Transverse colon (tissue), 3 donors: ENCODE measurements at regions not wholly inside any gene's neighbourhood (a gene's known extent, or its start where the extent isn't known, plus 50 kb on each side); places are given as distances from the start of the nearest gene placed in this dataset.

Experiments
- EP300 ChIP-seq: sonication (generic); formaldehyde crosslinking; IDR thresholded peaks from one replicate; pipeline ENCODE4 v1.6.1; 2017; ENCODE audit warnings: antibody characterized with exemption, low read depth
- POLR2A ChIP-seq: fragments of 450-650 bp; IDR thresholded peaks from one replicate; pipeline ENCODE4 v1.6.1; 2016; ENCODE audit warnings: antibody characterized with exemption, mild to moderate bottlenecking, moderate library complexity
- TF ChIP-seq, protein P1 (sequence below), 5 experiments: fragments of 200-600 bp in 3 of 5; fragments of 450-650 bp in 2 of 5; sonication (generic) in 3 of 5; IDR thresholded peaks; 1 replicate in 2 of 5; 2 replicates in 3 of 5; pipeline ENCODE4 v1.5.1; 2016 to 2017; ENCODE audit warnings: antibody characterized with exemption in 5 of 5, inconsistent platforms in 3 of 5, mild to moderate bottlenecking in 2 of 5, moderate library complexity in 1 of 5

DNA sequence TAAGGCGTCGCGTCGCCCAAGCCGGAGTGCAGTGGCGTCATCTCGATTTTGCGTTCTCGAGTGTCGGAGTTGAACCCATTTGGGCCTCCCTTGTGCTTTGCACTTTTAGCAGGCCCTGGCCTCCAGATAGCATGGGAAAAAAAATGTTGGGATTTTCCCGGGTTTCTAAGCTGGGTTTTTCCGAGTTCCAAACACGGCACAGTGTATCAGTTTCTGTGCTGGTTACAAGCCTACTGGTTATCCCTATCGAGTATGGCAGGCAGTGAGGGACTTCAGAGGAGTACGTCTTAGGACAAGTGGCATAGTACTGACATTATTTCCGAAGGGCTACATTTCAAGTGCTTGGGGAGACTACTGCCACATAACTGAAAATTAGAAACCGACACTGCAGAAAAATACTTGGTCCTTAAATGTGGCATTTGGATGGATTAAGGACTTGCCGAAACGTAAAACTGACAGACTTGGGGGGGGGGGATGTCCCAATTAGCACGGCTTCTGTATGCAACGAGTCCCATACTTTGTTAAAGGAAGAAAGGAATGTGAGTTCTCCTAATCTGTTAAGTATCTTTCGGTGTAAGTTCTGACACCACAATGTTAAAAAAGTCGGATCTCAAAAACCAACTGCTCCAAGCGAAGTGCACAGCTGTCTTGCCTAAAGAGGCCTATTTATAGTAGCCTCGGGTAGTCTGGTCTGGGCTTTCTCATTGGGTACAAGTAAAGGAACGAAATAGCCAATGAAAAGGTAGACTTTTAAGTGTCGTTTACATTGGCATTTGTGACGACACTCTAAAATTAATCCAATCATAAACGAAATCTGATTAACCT is 70.2 kb downstream of the HFE start:
- TF ChIP-seq, protein P1, sequence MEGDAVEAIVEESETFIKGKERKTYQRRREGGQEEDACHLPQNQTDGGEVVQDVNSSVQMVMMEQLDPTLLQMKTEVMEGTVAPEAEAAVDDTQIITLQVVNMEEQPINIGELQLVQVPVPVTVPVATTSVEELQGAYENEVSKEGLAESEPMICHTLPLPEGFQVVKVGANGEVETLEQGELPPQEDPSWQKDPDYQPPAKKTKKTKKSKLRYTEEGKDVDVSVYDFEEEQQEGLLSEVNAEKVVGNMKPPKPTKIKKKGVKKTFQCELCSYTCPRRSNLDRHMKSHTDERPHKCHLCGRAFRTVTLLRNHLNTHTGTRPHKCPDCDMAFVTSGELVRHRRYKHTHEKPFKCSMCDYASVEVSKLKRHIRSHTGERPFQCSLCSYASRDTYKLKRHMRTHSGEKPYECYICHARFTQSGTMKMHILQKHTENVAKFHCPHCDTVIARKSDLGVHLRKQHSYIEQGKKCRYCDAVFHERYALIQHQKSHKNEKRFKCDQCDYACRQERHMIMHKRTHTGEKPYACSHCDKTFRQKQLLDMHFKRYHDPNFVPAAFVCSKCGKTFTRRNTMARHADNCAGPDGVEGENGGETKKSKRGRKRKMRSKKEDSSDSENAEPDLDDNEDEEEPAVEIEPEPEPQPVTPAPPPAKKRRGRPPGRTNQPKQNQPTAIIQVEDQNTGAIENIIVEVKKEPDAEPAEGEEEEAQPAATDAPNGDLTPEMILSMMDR (IDR thresholded peaks at IDR 0.05): no peak
- TF ChIP-seq POLR2A (no peak), EP300 (peak; percentile 1)
